H9 (cell line): ENCODE measurements at regions not wholly inside any gene's neighbourhood (a gene's known extent, or its start where the extent isn't known, plus 50 kb on each side); places are given as distances from the start of the nearest gene placed in this dataset.

Experiments
- DNase-seq: peaks from one replicate; pipeline ENCODE4 v3.0.0-alpha.2; 2017
- H2AFZ ChIP-seq: one replicate; pipeline ENCODE4 v1.6.1; 2013; ENCODE audit warnings: mild to moderate bottlenecking, low read length, control low read depth, moderate library complexity
- H2AK5ac ChIP-seq: 2 replicates; pipeline ENCODE4 v1.6.1; 2013; ENCODE audit warnings: low read length, control low read depth, mixed read lengths; ENCODE audit not compliant: insufficient read length
- H2BK120ac ChIP-seq: one replicate; pipeline ENCODE4 v1.6.1; 2013; ENCODE audit warnings: low read depth, mild to moderate bottlenecking, low read length, control low read depth, inconsistent platforms; ENCODE audit not compliant: poor library complexity, severe bottlenecking
- H2BK12ac ChIP-seq: 2 replicates; pipeline ENCODE4 v1.6.1; 2013; ENCODE audit warnings: low read length, control low read depth, mixed read lengths, low read depth; ENCODE audit not compliant: insufficient read length
- H2BK15ac ChIP-seq: 2 replicates; pipeline ENCODE4 v1.6.1; 2013; ENCODE audit warnings: low read depth, low read length, control low read depth
- H2BK20ac ChIP-seq: one replicate; pipeline ENCODE4 v1.6.1; 2013; ENCODE audit warnings: low read depth, mild to moderate bottlenecking, low read length, control low read depth, inconsistent platforms; ENCODE audit not compliant: poor library complexity, severe bottlenecking
- H2BK5ac ChIP-seq: 2 replicates; pipeline ENCODE4 v1.6.1; 2013; ENCODE audit warnings: low read length, control low read depth, mixed read lengths; ENCODE audit not compliant: insufficient read length
- H3K14ac ChIP-seq: 2 replicates; pipeline ENCODE4 v1.6.1; 2013; ENCODE audit warnings: low read length, control low read depth; ENCODE audit not compliant: insufficient read depth
- H3K18ac ChIP-seq: 2 replicates; pipeline ENCODE4 v1.6.1; 2013; ENCODE audit warnings: low read depth, mild to moderate bottlenecking, mixed read lengths, low read length, control low read depth; ENCODE audit not compliant: insufficient read length
- H3K23ac ChIP-seq: 2 replicates; pipeline ENCODE4 v1.6.1; 2013; ENCODE audit warnings: low read length, control low read depth, mixed read lengths, low read depth; ENCODE audit not compliant: insufficient read length
- H3K23me2 ChIP-seq: 2 replicates; pipeline ENCODE4 v1.6.1; 2013; ENCODE audit warnings: low read depth, mild to moderate bottlenecking, mixed read lengths, low read length, control low read depth; ENCODE audit not compliant: insufficient read length, poor library complexity, severe bottlenecking
- H3K27ac ChIP-seq: 2 replicates; pipeline ENCODE4 v1.5.1; 2013; ENCODE audit warnings: low read length, control low read depth, mixed read lengths, low read depth; ENCODE audit not compliant: insufficient read length
- H3K27me3 ChIP-seq: 2 replicates; pipeline ENCODE4 v1.6.1; 2013; ENCODE audit warnings: low read length, control low read depth, inconsistent platforms; ENCODE audit not compliant: insufficient read depth
- H3K4ac ChIP-seq: 2 replicates; pipeline ENCODE4 v1.6.1; 2013; ENCODE audit warnings: low read depth, mild to moderate bottlenecking, control low read depth, inconsistent platforms, low read length, moderate library complexity
- H3K4me1 ChIP-seq: 2 replicates; pipeline ENCODE4 v1.6.1; 2013; ENCODE audit warnings: low read length, control low read depth, inconsistent platforms; ENCODE audit not compliant: insufficient read depth
- H3K4me2 ChIP-seq: 2 replicates; pipeline ENCODE4 v1.6.1; 2013; ENCODE audit warnings: low read length, control low read depth, mixed read lengths; ENCODE audit not compliant: insufficient read length, insufficient read depth
- H3K56ac ChIP-seq: 2 replicates; pipeline ENCODE4 v1.6.1; 2013; ENCODE audit warnings: low read depth, mild to moderate bottlenecking, mixed read lengths, low read length, control low read depth; ENCODE audit not compliant: insufficient read length
- H3K79me1 ChIP-seq: 2 replicates; pipeline ENCODE4 v1.6.1; 2013; ENCODE audit warnings: low read depth, mild to moderate bottlenecking, moderate library complexity, low read length, control low read depth, inconsistent platforms; ENCODE audit not compliant: insufficient read depth, poor library complexity, severe bottlenecking
- H3K79me2 ChIP-seq: 2 replicates; pipeline ENCODE4 v1.6.1; 2013; ENCODE audit warnings: low read length, control low read depth, inconsistent platforms; ENCODE audit not compliant: insufficient read depth
- H3K9ac ChIP-seq: 2 replicates; pipeline ENCODE4 v1.6.1; 2013; ENCODE audit warnings: low read length, control low read depth, mixed read lengths; ENCODE audit not compliant: insufficient read length; ENCODE audit errors: extremely low read depth
- H3K9me3 ChIP-seq: one replicate; pipeline ENCODE4 v1.6.1; 2013; ENCODE audit warnings: low read depth, low read length, inconsistent platforms; ENCODE audit not compliant: control insufficient read depth
- H3T11ph ChIP-seq: one replicate; pipeline ENCODE4 v1.6.1; 2013; ENCODE audit warnings: mild to moderate bottlenecking, low read length, control low read depth, inconsistent platforms
- H4K20me1 ChIP-seq: one replicate; pipeline ENCODE4 v1.6.1; 2013; ENCODE audit not compliant: control insufficient read depth, insufficient read length, insufficient read depth
- H4K5ac ChIP-seq: 2 replicates; pipeline ENCODE4 v1.6.1; 2013; ENCODE audit warnings: low read depth, mild to moderate bottlenecking, mixed read lengths, low read length, control low read depth; ENCODE audit not compliant: insufficient read length
- H4K8ac ChIP-seq: replicated peaks from 2 replicates; pipeline ENCODE4 v1.6.1; 2013; ENCODE audit warnings: low read length, control low read depth, mixed read lengths, low read depth; ENCODE audit not compliant: insufficient read length
- H4K91ac ChIP-seq: 2 replicates; pipeline ENCODE4 v1.6.1; 2013; ENCODE audit warnings: low read depth, mild to moderate bottlenecking, moderate library complexity, mixed read lengths, low read length, control low read depth; ENCODE audit not compliant: insufficient read length
- H3K27ac Mint-ChIP-seq, 3 experiments: 2 replicates in 2 of 3; 3 replicates in 1 of 3; pipeline ENCODE4 v1.8.0; 2020 to 2021; ENCODE audit warnings: mixed read lengths in 3 of 3, mild to moderate bottlenecking in 1 of 3, moderate library complexity in 1 of 3
- H3K27me3 Mint-ChIP-seq: 2 replicates; pipeline ENCODE4 v1.8.0; 2021; ENCODE audit warnings: low read depth, mild to moderate bottlenecking, moderate library complexity, mixed read lengths
- H3K36me3 Mint-ChIP-seq, 3 experiments: 2 replicates in 2 of 3; 3 replicates in 1 of 3; pipeline ENCODE4 v1.8.0; 2020 to 2021; ENCODE audit warnings: low read depth in 3 of 3, mixed read lengths in 3 of 3; ENCODE audit not compliant: insufficient read depth in 1 of 3
- H3K4me1 Mint-ChIP-seq, 2 experiments: 2 replicates each; pipeline ENCODE4 v1.8.0; 2020; ENCODE audit warnings: mixed read lengths in 2 of 2
- H3K4me3 Mint-ChIP-seq, 2 experiments: 2 replicates in 1 of 2; 3 replicates in 1 of 2; pipeline ENCODE4 v1.8.0; 2020 to 2021; ENCODE audit warnings: mild to moderate bottlenecking in 2 of 2, mixed read lengths in 2 of 2, moderate library complexity in 1 of 2
- H3K9me3 Mint-ChIP-seq, 2 experiments: 2 replicates in 1 of 2; 3 replicates in 1 of 2; pipeline ENCODE4 v1.8.0; 2020; ENCODE audit warnings: mild to moderate bottlenecking in 2 of 2, mixed read lengths in 2 of 2, moderate library complexity in 1 of 2
- CTCF ChIP-seq: fragments of 200-600 bp; sonication (generic); conservative IDR thresholded peaks from 3 replicates; pipeline ENCODE4 v1.8.0; 2021; ENCODE audit warnings: antibody characterized with exemption, mild to moderate bottlenecking
- WGBS: extraction: QIAGEN DNeasy Blood & Tissue Kit; methylation state at CpG from one replicate; pipeline ENCODE4 v1.1.7; 2013; ENCODE audit warnings: missing lambda C conversion rate, low lambda C conversion rate, mixed read lengths; ENCODE audit not compliant: insufficient read length; ENCODE audit errors: extremely low coverage; 5-methylcytosine and 5-hydroxymethylcytosine counted together

- H3K9ac ChIP-seq = no peak overlapping the region
- WGBS = no CpG with 5 or more reads among the region's 7 CpGs
- H4K8ac ChIP-seq = no peak overlapping the region
- no peak overlapping the region for H2BK120ac ChIP-seq
- no peak overlapping the region for H3K4me2 ChIP-seq
- H3K23me2 ChIP-seq = no peaks in the 10 kb centered on the region
- Mint-ChIP-seq H3K4me3 (no peak overlapping the region), H3K9me3 (no peaks in the 10 kb centered on the region; a peak in 1 of 5 replicates), H3K27me3 (no peaks in the 10 kb centered on the region), H3K27ac (peak overlapping the region in 1 of 3 experiments; percentile 89; a peak in 1 of 7 replicates), H3K4me1 (peaks cover 6 to 8% of the 10 kb centered on the region in 2 experiments; a peak in 3 of 4 replicates), H3K36me3 (no peaks in the 10 kb centered on the region; a peak in 1 of 7 replicates)
- DNase-seq = no peak
- no peaks in the 10 kb centered on the region for H3K27me3 ChIP-seq
- H4K91ac ChIP-seq = no peak overlapping the region
- no peak overlapping the region for H3K14ac ChIP-seq
- no peak overlapping the region for H3K4ac ChIP-seq
- no peak overlapping the region for H3K56ac ChIP-seq
- H3K23ac ChIP-seq = no peak overlapping the region
- no peaks in the 10 kb centered on the region for H4K20me1 ChIP-seq
- H3K79me2 ChIP-seq = no peaks in the 10 kb centered on the region
- no peaks in the 10 kb centered on the region; the same call in 1 of the 2 replicates for H3K4me1 ChIP-seq
- H2BK5ac ChIP-seq = no peak overlapping the region
- no peak overlapping the region for H2BK20ac ChIP-seq
- H4K5ac ChIP-seq = no peak overlapping the region
- H2BK15ac ChIP-seq = no peak overlapping the region
- no peak overlapping the region for H3T11ph ChIP-seq
- H2AK5ac ChIP-seq = no peak overlapping the region
- no peak for TF ChIP-seq CTCF
- no peak overlapping the region for H2BK12ac ChIP-seq
- H2AFZ ChIP-seq = no peak overlapping the region
- H3K79me1 ChIP-seq = no peaks in the 10 kb centered on the region
- H3K27ac ChIP-seq = no peak overlapping the region
- H3K18ac ChIP-seq = no peak overlapping the region
- H3K9me3 ChIP-seq = no peaks in the 10 kb centered on the region
These were observed 194.4 kb downstream of the EMP1 start for GRCh38 chr12:13390918-13391317.
